Stomach (tissue), 8 donors: ENCODE measurements at regions not wholly inside any gene's neighbourhood (a gene's known extent, or its start where the extent isn't known, plus 50 kb on each side); places are given as distances from the start of the nearest gene placed in this dataset.
"Not testable (repeated sequence)": the region's sequence is repeated elsewhere in the genome, so short reads cannot be mapped to it uniquely, and the experiment has no call there.

Source experiments
- DNase-seq, 2 donors: peaks; one replicate each; pipeline versions ENCODE4 v3.0.0 to v3.0.0-alpha.2; 2013 to 2019
- H3K27ac ChIP-seq, 5 donors: fragments of 200-600 bp in 4 of 5; sonication (generic) in 4 of 5; one replicate each; pipeline ENCODE4 v1.5.1; 2013 to 2019; ENCODE audit warnings: mild to moderate bottlenecking in 1 of 5, moderate library complexity in 1 of 5
- H3K27me3 ChIP-seq, 3 donors: fragments of 200-600 bp; sonication (generic); one replicate each; pipeline ENCODE4 v1.5.1; 2017 to 2019; ENCODE audit warnings: mixed run types in 1 of 3
- H3K36me3 ChIP-seq, 4 donors: fragments of 200-600 bp; sonication (generic); 1 replicate in 3 of 4; 2 replicates in 1 of 4; pipeline ENCODE4 v1.5.1; 2016 to 2019
- H3K4me1 ChIP-seq, 4 donors: fragments of 200-600 bp; sonication (generic); one replicate each; pipeline ENCODE4 v1.5.1; 2016 to 2019
- H3K4me3 ChIP-seq, 4 donors: fragments of 200-600 bp; sonication (generic) in 3 of 4; one replicate each; pipeline ENCODE4 v1.5.1; 2016 to 2019; ENCODE audit warnings: mild to moderate bottlenecking in 1 of 4
- H3K9me3 ChIP-seq, 4 donors: fragments of 200-600 bp; sonication (generic); one replicate each; pipeline ENCODE4 v1.5.1; 2016 to 2019
- WGBS, 5 donors: extraction: QIAGEN DNeasy Blood & Tissue Kit in 3 of 5; methylation state at CpG; one replicate each; pipeline versions ENCODE4 v1.1.5 to v1.1.7; 2013 to 2018; 5-methylcytosine and 5-hydroxymethylcytosine counted together
- intact Hi-C: fragments of 100-400 bp; cut with DNase I; formaldehyde crosslinking; loops from one replicate; pipeline ENCODE4 v1.15.1; 2023; ENCODE audit warnings: low total_unique reads
- donor health status: healthy with polysubstance abuse.
- donor health status: Bipolar disorder and iron deficiency.
- donor health status: healthy.

GRCh38 chr9:65566018-65566417, 109.7 kb upstream of the ZNG1E start:
- H3K36me3 ChIP-seq, intact Hi-C loops, H3K4me1 ChIP-seq, H3K27ac ChIP-seq, H3K9me3 ChIP-seq, DNase-seq, H3K4me3 ChIP-seq, H3K27me3 ChIP-seq: not testable (repeated sequence)
- 55 to 64% (median 61%) methylated on average over 14 to 19 of the region's 20 CpGs for WGBS, 5 donors

- H3K27me3 ChIP-seq, H3K27ac ChIP-seq, DNase-seq, H3K9me3 ChIP-seq, intact Hi-C loops, H3K4me3 ChIP-seq, H3K4me1 ChIP-seq, H3K36me3 ChIP-seq: not testable (repeated sequence)
- 43 to 76% (median 68%) methylated on average over 2 to 5 of the region's 15 CpGs; no CpG with 5 or more reads in 1 of the 5 donors for WGBS, 5 donors
Measured at GRCh38 chr9:65519018-65519417, 156.7 kb upstream of the ZNG1E start.

GRCh38 chr9:65514465-65514864, 161.3 kb upstream of the ZNG1E start:
- H3K9me3 ChIP-seq, H3K4me3 ChIP-seq: not testable (repeated sequence)

GRCh38 chr9:65507897-65508296, 167.8 kb upstream of the ZNG1E start:
- H3K4me1 ChIP-seq, DNase-seq, H3K27me3 ChIP-seq: not testable (repeated sequence)

More at GRCh38 chr9:65514465-65514864, 161.3 kb upstream of the ZNG1E start:
- intact Hi-C loops, H3K4me1 ChIP-seq, H3K27ac ChIP-seq, DNase-seq, H3K27me3 ChIP-seq, H3K36me3 ChIP-seq: not testable (repeated sequence)
- WGBS, 5 donors: 85 to 92% (median 90%) methylated on average over 12 of the region's 12 CpGs

GRCh38 chr9:65504686-65505085, 171.0 kb upstream of the ZNG1E start:
- H3K27ac ChIP-seq, H3K4me3 ChIP-seq, DNase-seq, H3K27me3 ChIP-seq, H3K4me1 ChIP-seq, intact Hi-C loops, H3K36me3 ChIP-seq, H3K9me3 ChIP-seq: not testable (repeated sequence)
- 69 to 84% (median 72%) methylated on average over 4 to 5 of the region's 7 CpGs for WGBS, 5 donors

More at GRCh38 chr9:65507897-65508296, 167.8 kb upstream of the ZNG1E start:
- H3K9me3 ChIP-seq, H3K36me3 ChIP-seq, H3K4me3 ChIP-seq, H3K27ac ChIP-seq, intact Hi-C loops: not testable (repeated sequence)

- H3K36me3 ChIP-seq, H3K27ac ChIP-seq, H3K9me3 ChIP-seq, intact Hi-C loops, H3K4me1 ChIP-seq, H3K4me3 ChIP-seq, H3K27me3 ChIP-seq, DNase-seq: not testable (repeated sequence)
- WGBS, 5 donors: 90 to 97% (median 96%) methylated on average over 10 to 15 of the region's 16 CpGs
Measured at GRCh38 chr9:65503696-65504095, 172.0 kb upstream of the ZNG1E start.

GRCh38 chr9:65482890-65483289, 192.8 kb upstream of the ZNG1E start:
- H3K36me3 ChIP-seq, H3K4me1 ChIP-seq, intact Hi-C loops, H3K4me3 ChIP-seq, H3K27ac ChIP-seq, H3K27me3 ChIP-seq, DNase-seq: not testable (repeated sequence)
- peaks cover 0 to 30% (median 18%) of the 10 kb centered on the region in 4 donors for H3K9me3 ChIP-seq
- 76 to 85% (median 80%) methylated on average over 13 of the region's 13 CpGs for WGBS, 5 donors

GRCh38 chr9:65481291-65481690, 194.4 kb upstream of the ZNG1E start:
- H3K36me3 ChIP-seq, H3K27me3 ChIP-seq, H3K4me3 ChIP-seq, H3K4me1 ChIP-seq, intact Hi-C loops, DNase-seq, H3K27ac ChIP-seq: not testable (repeated sequence)
- H3K9me3 ChIP-seq: peaks cover 0 to 30% (median 20%) of the 10 kb centered on the region in 4 donors
- 82 to 89% (median 84%) methylated on average over 8 to 10 of the region's 10 CpGs for WGBS, 5 donors

GRCh38 chr9:65474891-65475290, 189.9 kb upstream of the FOXD4L5 start:
- DNase-seq, intact Hi-C loops, H3K4me1 ChIP-seq, H3K27me3 ChIP-seq, H3K27ac ChIP-seq, H3K36me3 ChIP-seq, H3K4me3 ChIP-seq: not testable (repeated sequence)
- H3K9me3 ChIP-seq: peaks cover 0 to 28% (median 14%) of the 10 kb centered on the region in 4 donors
- WGBS, 5 donors: 74 to 84% (median 80%) methylated on average over 4 to 7 of the region's 7 CpGs

GRCh38 chr9:65473059-65473822, 188.2 kb upstream of the FOXD4L5 start:
- H3K27ac ChIP-seq, H3K27me3 ChIP-seq, DNase-seq, H3K4me1 ChIP-seq, H3K36me3 ChIP-seq, H3K4me3 ChIP-seq, intact Hi-C loops: not testable (repeated sequence)
- peaks cover 0 to 28% (median 11%) of the 10 kb centered on the region in 4 donors for H3K9me3 ChIP-seq
- WGBS, 5 donors: 51 to 62% (median 58%) methylated on average over 6 to 10 of the region's 10 CpGs

GRCh38 chr9:65471106-65471505, 186.1 kb upstream of the FOXD4L5 start:
- H3K36me3 ChIP-seq, H3K4me3 ChIP-seq, H3K4me1 ChIP-seq, DNase-seq, H3K27me3 ChIP-seq, H3K27ac ChIP-seq, intact Hi-C loops: not testable (repeated sequence)
- H3K9me3 ChIP-seq: peaks cover 0 to 37% (median 11%) of the 10 kb centered on the region in 4 donors
- WGBS, 5 donors: 73 to 88% (median 79%) methylated on average over 5 to 7 of the region's 7 CpGs

GRCh38 chr9:65466911-65467734, 182.1 kb upstream of the FOXD4L5 start:
- DNase-seq: not testable (repeated sequence)

More at GRCh38 chr9:65466911-65467734, 182.1 kb upstream of the FOXD4L5 start:
- H3K27me3 ChIP-seq, H3K4me3 ChIP-seq, H3K36me3 ChIP-seq, intact Hi-C loops, H3K27ac ChIP-seq, H3K4me1 ChIP-seq: not testable (repeated sequence)
- peaks cover 0 to 24% (median 5%) of the 10 kb centered on the region in 4 donors for H3K9me3 ChIP-seq
- whole genome bisulfite sequencing, 5 donors: 92 to 95% (median 95%) methylated on average over 30 to 54 of the region's 55 CpGs
